Embryonic facial prominence (tissue), 1 donor: ENCODE measurements at regions not wholly inside any gene's neighbourhood (a gene's known extent, or its start where the extent isn't known, plus 50 kb on each side); places are given as distances from the start of the nearest gene placed in this dataset.

Experiments
- DNase-seq: peaks from one replicate; pipeline ENCODE4 v3.0.0-alpha.2; 2016; ENCODE audit errors: extremely low spot score

DNA sequence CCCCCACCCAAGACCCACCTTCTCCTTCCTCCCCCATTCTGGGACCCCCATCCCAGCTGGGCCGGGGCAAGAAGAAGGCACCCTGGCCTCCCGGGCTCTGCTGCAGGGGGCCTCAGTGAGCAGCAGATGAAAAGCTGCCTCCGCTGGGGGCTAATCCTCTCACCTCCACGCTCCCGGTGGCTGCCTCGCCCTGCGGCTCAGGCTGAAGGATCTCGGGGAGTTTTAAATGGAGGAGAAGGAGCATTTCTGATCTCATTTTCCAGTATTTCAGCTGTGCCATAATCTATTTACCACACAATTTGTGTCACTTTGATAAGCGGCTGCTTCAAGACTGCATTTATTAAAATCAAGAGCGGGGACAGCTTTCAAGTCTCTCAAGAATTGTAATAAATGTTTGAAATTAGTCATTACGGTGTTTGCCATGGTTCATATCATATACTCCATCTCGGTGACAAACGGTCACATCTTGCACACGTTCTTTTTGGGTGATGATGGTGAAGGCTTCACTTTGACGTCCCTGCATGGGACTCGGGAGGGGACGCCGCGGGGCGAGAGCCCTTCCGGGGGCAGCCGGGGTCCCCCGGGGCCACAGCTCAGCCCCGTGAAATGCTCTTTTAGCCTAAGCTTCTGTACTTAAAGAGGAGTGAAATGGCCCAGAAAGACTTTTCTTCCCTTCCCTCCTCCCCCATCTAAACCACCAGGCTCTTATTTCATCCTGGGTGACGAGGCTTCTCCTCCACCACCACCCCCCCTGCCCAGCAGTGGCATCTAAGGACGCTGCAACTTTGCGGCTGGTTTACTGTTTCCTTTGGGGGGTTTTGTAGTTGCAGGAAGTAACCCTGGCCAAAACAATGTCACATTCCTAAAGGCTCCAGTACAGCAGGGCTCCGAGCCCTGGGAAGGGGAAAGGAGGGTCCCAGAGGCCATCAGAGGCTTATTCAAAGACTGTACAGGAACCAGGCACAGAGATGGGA, 313.1 kb upstream of the TNRC6C start:
- DNase-seq = no peak

- no peak for DNase-seq
These were observed 312.5 kb upstream of the TNRC6C start for GRCh38 chr17:77646046-77646430.

- DNase-seq = no peak
These were observed 311.0 kb upstream of the TNRC6C start for GRCh38 chr17:77647531-77647930.

DNA sequence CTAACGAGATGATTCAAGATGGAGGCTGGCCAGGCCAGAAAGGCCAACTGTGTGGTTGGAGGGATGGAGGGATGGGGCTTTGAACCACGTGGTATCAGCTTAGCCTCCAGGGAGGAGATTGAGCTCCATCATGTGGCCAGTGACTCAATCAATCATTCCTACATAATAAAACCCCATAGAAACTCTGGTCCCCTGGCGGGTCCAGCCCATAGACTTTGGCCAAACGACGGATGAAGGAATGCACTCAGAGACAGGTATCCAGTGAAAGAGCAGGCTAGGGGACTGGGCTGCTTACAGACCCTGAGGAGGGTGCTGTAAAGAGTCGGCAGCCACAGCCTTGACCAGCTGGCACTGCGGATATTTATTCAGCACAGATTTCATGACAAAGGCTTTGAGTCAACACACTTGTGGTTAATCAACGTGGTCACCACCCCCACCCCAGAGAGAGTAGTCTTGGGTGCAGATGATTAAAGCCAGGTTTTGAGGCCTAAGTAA, 308.7 kb upstream of the TNRC6C start:
- no peak for DNase-seq

GRCh38 chr17:77651988-77652387, 306.5 kb upstream of the TNRC6C start:
- no peak for DNase-seq

DNA sequence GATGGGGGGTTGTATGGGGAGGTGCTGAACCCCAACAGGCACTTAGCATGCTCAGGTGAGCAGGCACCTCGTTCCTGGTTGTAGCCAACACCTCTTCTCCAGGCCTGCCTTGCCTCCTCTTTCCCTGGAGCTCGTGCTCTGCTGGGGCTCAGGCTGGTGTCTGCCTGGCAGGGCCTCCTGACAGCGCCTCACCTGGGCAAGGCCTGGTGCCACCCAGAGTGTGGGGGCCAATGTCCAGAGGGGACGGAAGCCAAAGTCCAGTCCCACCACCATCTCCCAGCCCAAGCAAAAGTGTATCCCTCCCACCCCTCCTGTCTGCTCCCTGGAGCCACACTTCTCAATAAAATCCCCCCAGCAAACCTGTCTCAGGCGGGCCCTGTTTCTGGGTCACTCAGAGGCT, 304.2 kb upstream of the TNRC6C start:
- DNase-seq = no peak

- DNase-seq = no peak
These were observed 303.7 kb upstream of the TNRC6C start for GRCh38 chr17:77654850-77655249.

- no peak for DNase-seq
These were observed 302.4 kb upstream of the TNRC6C start for GRCh38 chr17:77656054-77656453.

GRCh38 chr17:77657839-77658238, 300.7 kb upstream of the TNRC6C start:
- no peak for DNase-seq

- no peak for DNase-seq
These were observed 298.0 kb upstream of the TNRC6C start for GRCh38 chr17:77660524-77660923.

DNA sequence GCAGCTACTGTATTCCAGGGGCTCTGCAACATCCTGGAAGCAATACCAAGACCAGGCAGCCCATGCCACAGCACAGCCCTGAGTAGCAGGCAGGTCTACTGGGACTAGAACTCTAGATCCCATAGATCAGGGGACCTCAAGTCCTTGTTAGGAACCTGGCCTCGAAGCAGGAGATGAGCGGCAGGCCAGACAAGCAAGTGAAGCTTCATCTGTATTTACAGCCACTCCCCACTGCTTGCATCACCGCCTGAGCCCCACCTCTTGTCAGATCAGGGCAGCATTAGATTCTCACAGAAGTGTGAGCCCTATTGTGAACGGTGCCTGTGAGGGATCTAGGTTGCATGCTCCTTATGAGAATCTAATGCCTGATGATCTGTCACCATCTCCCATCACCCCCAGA, 295.7 kb upstream of the TNRC6C start:
- no peak for DNase-seq

- DNase-seq = no peak
These were observed 294.3 kb upstream of the TNRC6C start for GRCh38 chr17:77664097-77664729.

GRCh38 chr17:77665833-77666232, 292.7 kb upstream of the TNRC6C start:
- DNase-seq = no peak

- no peak for DNase-seq
These were observed 292.0 kb upstream of the TNRC6C start for GRCh38 chr17:77666462-77666861.

DNA sequence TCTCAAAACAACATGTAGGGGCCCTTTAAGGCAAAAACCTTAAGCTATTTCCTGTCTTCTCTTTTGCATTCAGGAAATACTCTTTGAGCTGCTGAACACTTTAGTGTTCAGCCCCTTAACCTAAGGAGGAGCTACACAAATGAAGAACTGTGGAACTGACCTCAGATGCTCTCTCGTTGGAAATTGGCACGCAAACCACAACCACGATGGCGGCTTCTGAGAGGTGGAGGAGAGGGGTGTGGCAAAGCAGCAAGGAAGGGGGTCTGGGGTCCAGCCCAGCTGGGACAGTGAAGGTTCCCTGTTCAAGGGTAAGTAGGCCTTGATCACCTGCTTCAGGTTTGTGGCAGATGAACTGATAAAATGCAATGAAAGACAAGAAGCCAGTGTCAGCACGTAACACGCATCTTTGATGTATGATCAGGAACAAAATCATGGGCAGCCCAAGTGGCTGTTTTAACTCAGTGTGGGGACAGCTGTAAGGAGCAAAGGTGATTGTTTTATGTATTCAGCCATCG, 291.6 kb upstream of the TNRC6C start:
- no peak for DNase-seq

DNA sequence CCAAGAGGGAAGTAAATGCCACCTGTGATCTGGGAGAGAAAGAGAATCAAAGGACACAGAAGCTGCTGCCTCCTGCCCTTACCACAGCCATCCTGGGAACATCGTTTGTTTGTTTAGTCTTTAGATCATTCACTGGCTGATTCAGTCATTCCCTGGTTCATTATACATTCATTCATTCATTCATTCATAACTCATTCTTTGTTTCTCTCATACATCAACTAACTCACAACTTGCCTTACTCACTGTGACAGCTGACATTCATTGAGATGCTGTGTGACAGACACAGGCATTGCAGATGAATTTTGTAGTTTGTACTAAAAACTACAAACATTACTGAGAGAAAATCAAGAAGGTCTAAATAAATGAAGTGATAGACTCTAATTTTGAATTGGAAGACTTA, 291.0 kb upstream of the TNRC6C start:
- DNase-seq = no peak

DNA sequence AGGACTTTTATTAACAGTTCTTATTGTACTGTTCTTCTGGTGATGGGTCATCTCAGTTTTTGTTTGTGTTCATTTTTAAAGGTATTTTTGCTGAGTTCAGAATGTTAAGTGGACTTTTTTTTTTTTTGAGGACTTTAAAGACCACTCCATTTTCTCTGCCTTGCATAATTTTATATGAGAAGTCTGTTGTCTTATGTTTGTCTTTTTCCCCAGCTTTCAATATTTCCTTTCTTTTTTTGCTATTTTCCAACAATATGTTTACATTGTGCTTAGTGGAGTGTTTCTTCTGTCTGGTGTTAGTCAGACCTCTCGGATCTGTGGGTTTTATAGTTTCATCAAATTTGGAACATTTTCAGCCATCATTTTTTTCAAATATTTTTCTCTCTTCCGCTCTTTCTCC, 290.0 kb upstream of the TNRC6C start:
- DNase-seq = no peak

DNA sequence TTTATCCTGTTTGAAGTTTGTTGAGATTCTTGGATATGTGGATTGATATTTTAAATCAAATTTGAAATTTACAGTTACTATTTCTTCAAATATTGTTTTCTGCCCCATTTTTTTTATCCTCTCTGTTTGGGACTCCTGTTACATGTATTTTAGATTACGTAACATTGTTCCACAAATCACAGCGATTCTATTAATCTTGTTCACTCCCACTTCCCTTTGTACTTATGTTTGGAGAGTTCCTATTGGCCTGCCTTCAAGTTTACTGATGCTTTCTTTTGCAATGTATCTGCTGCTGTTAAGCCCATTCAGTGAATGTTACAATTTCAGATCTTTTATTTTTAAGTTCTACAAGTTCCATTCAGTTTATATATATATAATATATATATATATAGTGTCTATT, 288.3 kb upstream of the TNRC6C start:
- no peak for DNase-seq

DNA sequence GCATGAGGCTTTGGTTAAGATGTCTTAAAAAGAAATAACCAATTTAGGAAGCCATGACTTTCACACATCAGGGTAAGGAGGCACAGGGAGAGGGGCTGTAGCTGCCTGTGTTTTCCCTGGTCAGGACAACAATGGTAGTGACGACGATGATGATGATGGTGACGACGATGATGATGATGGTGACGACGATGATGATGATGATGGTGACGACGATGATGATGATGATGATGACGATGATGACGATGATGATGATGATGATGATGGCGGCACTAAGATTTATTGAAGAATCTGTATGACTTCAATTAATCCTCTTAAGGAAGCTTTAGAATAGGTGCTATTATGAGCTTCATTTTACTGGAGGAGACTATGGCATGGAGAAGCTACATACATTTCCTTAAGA, 284.1 kb upstream of the TNRC6C start:
- no peak for DNase-seq

GRCh38 chr17:77675411-77675810, 283.1 kb upstream of the TNRC6C start:
- DNase-seq = no peak

DNA sequence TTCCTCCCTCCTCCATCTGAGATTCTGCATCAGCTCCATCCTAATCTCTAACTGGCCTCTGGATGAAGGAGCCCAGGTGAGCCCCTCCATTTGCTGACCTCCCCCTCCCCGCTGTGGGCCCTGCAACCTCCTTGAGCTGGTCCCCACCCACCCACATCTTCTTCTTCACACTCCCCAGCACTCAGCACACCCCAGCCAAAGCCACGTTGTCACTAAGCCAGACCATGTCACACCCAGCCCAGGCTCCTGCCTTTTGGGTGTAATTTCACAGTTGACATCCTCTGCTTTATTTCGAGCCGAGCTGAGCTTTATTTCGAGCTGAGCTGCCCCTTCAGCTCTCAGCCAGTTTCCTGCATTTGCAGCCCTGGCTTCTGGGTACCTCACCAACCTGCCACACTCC, 282.7 kb upstream of the TNRC6C start:
- DNase-seq = no peak

DNA sequence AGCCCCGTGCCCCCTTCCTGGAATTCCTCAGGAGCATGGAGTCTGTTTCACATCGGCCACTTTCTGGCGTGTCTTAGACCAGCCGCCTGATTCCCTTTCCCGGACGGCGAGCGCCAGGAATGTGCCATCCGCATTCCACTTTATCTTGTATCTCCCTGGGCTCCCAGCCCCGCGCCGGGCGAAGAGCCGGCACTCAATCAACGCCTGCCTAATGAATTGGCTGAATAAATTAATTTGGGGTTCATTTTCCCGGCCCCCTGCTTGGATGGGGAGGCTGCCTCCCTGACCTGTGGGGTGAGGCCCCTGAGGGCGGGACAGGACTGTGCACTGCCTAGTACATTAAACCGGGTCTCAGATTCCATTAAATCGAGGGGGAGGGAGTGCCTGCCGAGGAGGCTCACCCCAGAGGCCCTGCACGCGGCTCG, 282.3 kb upstream of the TNRC6C start:
- DNase-seq = no peak

GRCh38 chr17:77677211-77677610, 281.3 kb upstream of the TNRC6C start:
- no peak for DNase-seq
